ENCODE measurements at regions not wholly inside any gene's neighbourhood (a gene's known extent, or its start where the extent isn't known, plus 50 kb on each side); places are given as distances from the start of the nearest gene placed in this dataset.

DNA sequence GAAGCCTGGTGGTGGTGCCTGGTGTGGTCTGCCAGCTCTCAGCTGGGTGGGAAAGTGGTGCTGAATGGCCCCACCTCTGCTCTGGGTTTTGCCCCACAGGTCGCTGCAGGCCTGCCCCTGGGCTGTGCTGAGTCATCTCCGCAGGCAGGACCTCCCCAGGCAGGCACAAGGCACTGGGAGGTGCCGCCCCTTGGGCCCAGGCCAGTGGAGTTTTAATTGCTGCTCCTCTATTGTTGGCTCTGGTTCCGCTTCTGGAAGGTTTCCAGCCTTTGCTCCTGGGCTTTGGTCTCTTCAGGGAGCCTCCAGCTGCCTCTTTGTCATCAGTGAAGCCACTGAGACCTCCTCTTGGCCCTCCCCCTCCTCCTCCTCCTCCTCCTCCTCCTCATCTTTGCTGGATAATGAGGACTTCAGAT lies 180.3 kb upstream of the GRB10 start:
- no peak for DNase-seq (ENCODE audit: low read depth)

DNA sequence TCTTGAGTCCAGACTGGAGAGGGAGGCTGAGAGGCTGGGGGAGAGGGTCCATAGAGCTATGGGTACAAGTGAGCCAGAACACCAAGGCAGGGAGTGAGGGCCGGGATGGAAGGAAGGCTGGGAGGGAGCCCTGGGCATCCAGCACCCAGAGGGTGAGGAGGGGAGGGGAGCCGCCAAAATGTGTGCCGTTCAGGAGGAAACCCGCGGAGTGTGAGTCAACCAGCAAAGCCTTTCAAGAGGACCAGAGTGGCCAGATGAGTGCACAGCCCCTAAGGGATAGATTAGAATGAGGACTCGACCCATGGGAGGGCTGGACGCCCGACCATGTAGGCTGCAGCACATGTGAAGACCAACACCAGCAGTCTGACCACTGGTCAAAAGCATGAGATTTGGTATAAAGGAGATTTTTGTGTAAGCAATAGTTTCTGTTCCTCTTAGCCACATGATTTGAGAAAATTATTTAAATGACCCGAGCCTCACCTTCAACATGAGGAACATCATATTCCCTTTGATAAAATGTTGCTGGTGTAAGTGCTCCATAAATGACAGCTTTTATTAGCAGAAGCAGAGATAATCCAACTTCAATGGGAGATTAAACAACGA lies 179.7 kb upstream of the GRB10 start:
- DNase-seq (ENCODE audit: low read depth) = no peak

DNA sequence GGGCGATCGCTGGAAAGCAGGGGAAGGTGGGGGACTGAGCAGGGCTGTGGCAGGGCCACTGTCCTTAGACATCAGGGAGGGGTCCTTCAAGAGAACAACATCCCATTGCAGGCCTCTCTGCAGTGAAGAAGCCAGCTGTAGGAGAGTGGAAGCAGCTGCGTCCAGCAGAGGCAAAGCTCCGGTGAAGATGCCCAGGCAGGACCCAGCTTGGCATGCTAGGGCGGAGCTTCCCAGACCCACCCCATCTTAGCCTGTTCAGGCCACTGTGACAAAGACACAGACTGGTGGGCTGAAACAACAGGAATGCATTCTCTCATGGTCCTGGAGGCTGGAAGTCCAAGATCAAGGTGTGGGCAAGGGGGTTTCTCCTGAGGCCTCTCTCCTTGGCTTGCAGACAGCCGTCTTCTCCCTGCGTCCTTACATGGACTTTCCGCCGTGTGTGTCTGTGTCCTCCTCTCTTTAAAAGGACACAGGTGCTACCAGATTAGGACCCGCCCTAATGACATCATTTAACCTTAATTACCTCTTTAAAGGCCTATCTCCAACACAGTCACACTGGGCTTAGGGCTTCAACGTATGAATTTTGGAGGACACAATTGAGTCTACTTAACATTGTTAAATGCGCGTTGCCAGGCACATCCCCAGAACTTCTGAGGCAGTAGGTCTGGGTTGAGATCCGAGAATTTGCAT lies 178.1 kb upstream of the GRB10 start:
- DNase-seq (ENCODE audit: low read depth) = no peak

DNA sequence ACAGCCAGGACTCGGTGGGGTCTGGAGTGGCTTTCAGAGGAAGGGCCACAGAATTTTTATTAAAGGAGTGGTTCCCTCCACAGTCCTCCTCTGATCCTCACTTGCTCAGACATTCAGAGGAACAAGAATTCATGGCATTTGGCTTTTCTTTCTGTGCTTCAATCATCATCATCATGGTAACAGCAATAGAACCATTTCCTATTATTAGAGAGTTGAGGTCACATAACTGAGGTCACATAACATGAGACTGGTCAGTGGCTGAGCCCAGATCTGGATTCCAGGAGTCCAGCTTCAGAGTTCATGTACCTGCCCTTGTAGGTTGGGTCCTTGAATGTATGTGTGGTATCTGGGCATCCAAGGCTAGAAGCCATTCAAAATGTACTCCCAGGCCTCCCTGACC lies 177.3 kb upstream of the GRB10 start:
- DNase-seq (ENCODE audit: low read depth) = no peak

DNA sequence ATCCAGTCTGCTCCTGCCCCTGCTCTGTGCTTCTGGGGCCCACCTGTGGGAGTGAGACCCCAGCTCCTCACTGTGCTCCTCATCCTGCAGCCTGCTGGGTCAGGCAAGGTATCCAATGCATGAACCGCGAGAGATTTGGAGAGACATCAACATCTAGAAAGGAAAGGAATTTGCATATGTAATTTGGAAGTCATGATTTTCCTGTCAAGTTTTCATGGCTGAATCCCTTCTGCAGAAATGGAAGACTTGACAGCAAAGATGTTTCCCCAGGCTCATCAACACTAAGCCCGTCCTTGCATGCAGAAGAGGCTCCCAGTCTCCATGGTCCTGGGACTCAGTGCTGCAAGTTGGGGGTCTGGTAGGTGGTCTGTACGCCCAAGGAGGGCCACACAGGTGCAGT lies 176.9 kb upstream of the GRB10 start:
- no peak for DNase-seq (ENCODE audit: low read depth)

- DNase-seq (ENCODE audit: low read depth) = no peak
Observed at GRCh38 chr7:50957855-50958254, 175.2 kb upstream of the GRB10 start.

GRCh38 chr7:50957431-50957830 lies 174.7 kb upstream of the GRB10 start:
- DNase-seq (ENCODE audit: low read depth) = no peak

DNA sequence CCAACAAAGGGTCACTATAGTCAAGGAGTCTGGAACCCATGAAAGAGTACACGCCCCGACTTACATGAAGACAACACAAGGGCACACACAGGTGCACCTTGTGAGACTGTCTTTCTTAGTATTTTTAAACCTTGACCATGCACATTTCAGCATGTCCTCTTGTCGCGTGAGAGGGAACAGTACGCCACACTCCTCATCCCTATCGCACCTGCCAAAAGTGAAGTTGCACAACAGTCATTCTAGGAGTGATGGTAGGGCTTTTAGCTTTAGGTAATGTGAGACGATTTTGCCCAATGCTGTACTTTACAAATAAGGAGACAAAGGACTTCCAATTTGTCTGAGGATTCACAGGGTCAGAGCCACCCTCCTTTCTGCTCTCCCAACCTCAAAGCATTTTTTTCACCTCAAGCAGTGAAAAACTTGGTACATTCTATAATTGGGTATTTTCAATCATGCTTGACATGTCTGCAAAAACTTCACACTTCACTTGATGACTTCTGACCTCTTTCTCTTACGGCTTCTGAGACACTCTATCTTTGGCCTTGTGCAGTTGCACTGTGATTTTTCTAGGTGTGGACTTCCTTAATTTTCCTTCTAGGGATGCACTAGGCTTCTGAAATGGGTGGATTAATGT lies 173.9 kb upstream of the GRB10 start:
- no peak for DNase-seq (ENCODE audit: low read depth)

- no peak for DNase-seq (ENCODE audit: low read depth)
Observed at GRCh38 chr7:50954716-50955115, 172.0 kb upstream of the GRB10 start.

GRCh38 chr7:50954245-50954644 lies 171.5 kb upstream of the GRB10 start:
- DNase-seq (ENCODE audit: low read depth) = no peak

DNA sequence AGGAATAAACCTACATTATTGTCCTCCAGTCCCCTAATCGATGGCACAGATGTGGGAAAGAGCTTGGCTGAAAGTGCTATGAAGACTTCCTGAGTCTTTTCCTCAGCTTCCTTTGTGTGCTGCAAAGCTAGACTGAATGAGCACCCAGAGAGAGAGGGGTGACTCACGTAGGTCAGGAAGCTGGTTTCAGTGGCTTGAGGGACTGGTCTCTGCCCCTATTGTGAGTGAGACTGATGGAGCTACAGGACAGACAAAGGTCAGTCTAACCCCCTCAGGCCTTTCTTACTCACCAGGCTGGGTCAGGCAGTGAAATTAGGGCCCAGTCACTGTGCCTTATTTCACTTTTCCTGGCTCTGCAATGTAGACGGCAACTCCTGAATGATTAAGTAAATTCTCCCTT lies 171.1 kb upstream of the GRB10 start:
- no peak for DNase-seq (ENCODE audit: low read depth)

DNA sequence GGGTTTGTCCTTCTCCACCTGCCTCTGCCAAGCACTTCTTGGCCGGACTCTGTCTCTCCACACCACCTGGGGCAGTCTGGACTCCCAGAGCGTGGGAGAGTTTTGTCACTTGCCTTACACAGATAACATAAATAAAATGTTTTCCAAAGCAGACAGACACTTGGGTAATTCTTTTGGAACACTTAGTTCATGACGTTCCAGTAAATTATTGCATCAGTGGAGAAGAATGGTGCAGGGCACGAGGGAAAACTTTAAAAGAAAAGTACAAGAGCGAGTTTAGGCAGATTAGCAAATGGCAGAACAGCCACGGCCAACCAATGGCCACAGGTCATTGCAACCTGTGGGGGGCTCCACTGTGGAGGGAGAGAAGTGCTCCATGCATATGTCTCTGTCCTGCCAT lies 170.6 kb upstream of the GRB10 start:
- DNase-seq (ENCODE audit: low read depth) = no peak

- no peak for DNase-seq (ENCODE audit: low read depth)
Observed at GRCh38 chr7:50952544-50952943, 169.8 kb upstream of the GRB10 start.

GRCh38 chr7:50952120-50952519 lies 169.4 kb upstream of the GRB10 start:
- no peak for DNase-seq (ENCODE audit: low read depth)

GRCh38 chr7:50943482-50943881 lies 160.8 kb upstream of the GRB10 start:
- DNase-seq (ENCODE audit: low read depth) = no peak

DNA sequence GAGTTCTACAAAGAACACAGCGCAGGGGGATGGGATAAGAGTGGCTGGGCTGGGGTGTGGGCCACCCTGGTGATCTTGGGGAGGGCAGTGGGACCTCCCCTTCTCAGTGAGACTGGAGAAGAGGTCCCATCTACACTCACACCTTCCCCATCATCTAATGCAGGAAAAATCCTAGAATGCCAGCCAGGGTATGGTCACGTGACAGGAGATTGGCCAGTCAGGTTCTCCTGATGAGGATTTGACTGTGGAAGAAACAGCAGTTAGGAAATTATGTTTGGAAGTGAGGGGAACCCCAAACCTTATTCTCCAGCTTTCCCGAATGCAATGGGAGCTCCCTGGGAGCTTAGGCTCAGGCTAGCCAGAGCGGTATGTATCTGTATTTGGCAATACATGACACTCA lies 158.8 kb upstream of the GRB10 start:
- DNase-seq (ENCODE audit: low read depth) = no peak

GRCh38 chr7:50940621-50941020 lies 157.9 kb upstream of the GRB10 start:
- no peak for DNase-seq (ENCODE audit: low read depth)

GRCh38 chr7:50939021-50939420 lies 156.3 kb upstream of the GRB10 start:
- no peak for DNase-seq (ENCODE audit: low read depth)

GRCh38 chr7:50937727-50938126 lies 155.0 kb upstream of the GRB10 start:
- DNase-seq (ENCODE audit: low read depth) = no peak

- no peak for DNase-seq (ENCODE audit: low read depth)
Observed at GRCh38 chr7:50926049-50926448, 143.4 kb upstream of the GRB10 start.

GRCh38 chr7:50923476-50923875 lies 140.8 kb upstream of the GRB10 start:
- DNase-seq (ENCODE audit: low read depth) = no peak

DNA sequence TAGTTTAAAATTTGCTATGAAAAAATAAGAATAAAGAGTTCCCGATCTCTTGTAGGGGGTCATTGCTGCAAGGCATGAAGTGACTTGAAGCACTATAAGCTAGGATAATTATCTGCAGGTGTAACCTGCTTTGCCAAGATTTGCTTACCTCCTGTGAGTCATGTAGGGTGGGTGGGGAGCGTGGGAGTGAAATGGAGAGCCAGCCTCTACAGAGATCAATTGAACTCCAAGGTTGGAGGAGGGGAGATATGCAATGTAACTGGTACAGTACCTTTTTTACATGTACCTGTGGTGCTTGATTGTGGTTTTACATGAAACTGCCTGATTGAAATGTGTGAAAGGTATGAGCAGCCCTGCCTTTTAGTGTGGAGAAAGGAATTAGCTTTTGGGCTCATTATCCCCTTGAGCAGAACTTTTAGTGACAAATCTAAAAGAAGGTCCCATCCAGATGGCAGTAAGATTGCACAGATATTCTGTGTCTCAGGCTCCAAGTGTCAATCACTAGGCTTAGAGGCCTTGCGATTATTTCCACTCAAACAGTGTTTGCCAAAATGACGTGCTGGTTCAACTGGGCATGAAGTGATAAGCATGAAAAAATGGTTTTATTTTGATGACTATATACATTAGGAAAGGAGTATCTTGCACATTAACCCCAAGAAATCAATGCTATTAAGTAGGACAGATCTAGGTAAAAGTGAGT lies 138.6 kb upstream of the GRB10 start:
- DNase-seq (ENCODE audit: low read depth) = no peak

- DNase-seq (ENCODE audit: low read depth) = no peak
Observed at GRCh38 chr7:50920031-50920635, 137.4 kb upstream of the GRB10 start.

Measured in HS-27A (cell line).